Neural progenitor cell (in vitro differentiated cells): ENCODE measurements at regions not wholly inside any gene's neighbourhood (a gene's known extent, or its start where the extent isn't known, plus 50 kb on each side); places are given as distances from the start of the nearest gene placed in this dataset.

Experiments used
- EZH2 ChIP-seq: fragments of 200-600 bp; sonication (generic); IDR thresholded peaks from 2 replicates; pipeline ENCODE4 v1.6.1; 2017; ENCODE audit warnings: antibody characterized with exemption, mild to moderate bottlenecking, moderate library complexity
- EZH2phosphoT487 ChIP-seq: fragments of 200-600 bp; sonication (generic); IDR thresholded peaks from 2 replicates; pipeline ENCODE4 v1.6.1; 2017; ENCODE audit warnings: antibody characterized with exemption
- TF ChIP-seq, protein P1 (sequence below): fragments of 200-600 bp; sonication (generic); IDR thresholded peaks from 2 replicates; pipeline ENCODE4 v1.5.1; 2017; ENCODE audit warnings: antibody characterized with exemption, mild to moderate bottlenecking

DNA sequence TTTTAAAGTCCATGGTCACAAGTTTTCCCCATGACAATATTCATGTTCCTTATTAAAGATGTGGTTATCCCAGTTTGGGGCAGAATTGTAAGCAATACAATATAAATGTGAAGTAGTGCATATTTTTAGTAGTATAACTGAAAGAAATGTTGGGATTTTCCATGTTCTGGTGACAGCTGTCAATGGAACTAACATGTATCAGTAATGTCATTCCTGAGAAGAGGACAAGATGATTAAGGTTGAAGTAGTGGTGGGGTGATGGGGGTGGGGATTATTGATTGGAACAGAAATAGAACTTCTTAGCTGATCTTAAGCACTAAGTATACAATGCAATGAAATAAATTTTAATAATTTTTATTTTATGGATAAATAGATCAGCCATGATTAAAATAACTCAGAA, 81.6 kb downstream of the PDHA2 start:
- TF ChIP-seq EZH2phosphoT487: no peak
- TF ChIP-seq, protein P1, sequence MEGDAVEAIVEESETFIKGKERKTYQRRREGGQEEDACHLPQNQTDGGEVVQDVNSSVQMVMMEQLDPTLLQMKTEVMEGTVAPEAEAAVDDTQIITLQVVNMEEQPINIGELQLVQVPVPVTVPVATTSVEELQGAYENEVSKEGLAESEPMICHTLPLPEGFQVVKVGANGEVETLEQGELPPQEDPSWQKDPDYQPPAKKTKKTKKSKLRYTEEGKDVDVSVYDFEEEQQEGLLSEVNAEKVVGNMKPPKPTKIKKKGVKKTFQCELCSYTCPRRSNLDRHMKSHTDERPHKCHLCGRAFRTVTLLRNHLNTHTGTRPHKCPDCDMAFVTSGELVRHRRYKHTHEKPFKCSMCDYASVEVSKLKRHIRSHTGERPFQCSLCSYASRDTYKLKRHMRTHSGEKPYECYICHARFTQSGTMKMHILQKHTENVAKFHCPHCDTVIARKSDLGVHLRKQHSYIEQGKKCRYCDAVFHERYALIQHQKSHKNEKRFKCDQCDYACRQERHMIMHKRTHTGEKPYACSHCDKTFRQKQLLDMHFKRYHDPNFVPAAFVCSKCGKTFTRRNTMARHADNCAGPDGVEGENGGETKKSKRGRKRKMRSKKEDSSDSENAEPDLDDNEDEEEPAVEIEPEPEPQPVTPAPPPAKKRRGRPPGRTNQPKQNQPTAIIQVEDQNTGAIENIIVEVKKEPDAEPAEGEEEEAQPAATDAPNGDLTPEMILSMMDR: no peak
- no peak for TF ChIP-seq EZH2
